K562 (cell line): ENCODE measurements at regions not wholly inside any gene's neighbourhood (a gene's known extent, or its start where the extent isn't known, plus 50 kb on each side); places are given as distances from the start of the nearest gene placed in this dataset.

Source experiments
- ATAC-seq: fragments of 200-7000 bp; cut with Tn5 transposase; 3 replicates; pipeline ENCODE4 v1.9.1; 2020; ENCODE audit warnings: moderate library complexity
- BruUV-seq: library from RNA; stranded (reverse); fragments of 400-500 nt; replicated peaks from 2 replicates; lab custom pipeline; 2021; lab: Mats Ljungman, UMichigan
- CTCF ChIA-PET: fragments of 300-600 bp; formaldehyde crosslinking; extraction: SDS; loops from one replicate; lab custom pipeline; 2021; ENCODE audit warnings: low intra/inter-chr PET ratio; lab: Yijun Ruan, JAX
- POLR2A ChIA-PET: fragments of 300-600, 350-650 bp; sonication (Branson Sonifier 250); formaldehyde crosslinking; extraction: SDS; loops from one replicate; lab custom pipeline; 2021; ENCODE audit warnings: antibody characterized with exemption, inconsistent platforms; lab: Yijun Ruan, JAX
- DNase-seq, 4 experiments: peaks; one replicate each; pipeline versions ENCODE4 v3.0.0 to v3.0.0-alpha.2; 2011 to 2018; ENCODE audit warnings: low spot score in 3 of 4, mixed read lengths in 3 of 4; ENCODE audit errors: extremely low read depth in 1 of 4
- FAIRE-seq: peaks from 2 replicates; lab custom pipeline; 2011; peaks lifted over from hg19 to GRCh38; lab: Jason Lieb, UNC
- H2AFZ ChIP-seq: 2 replicates; pipeline ENCODE4 v1.6.0; 2011; ENCODE audit warnings: low read depth, low read length, control low read depth, inconsistent platforms
- H3K27ac ChIP-seq: fragments of 200-600 bp; 3 replicates; pipeline ENCODE4 v1.8.0; 2011; ENCODE audit warnings: low read depth, mild to moderate bottlenecking, control low read depth, inconsistent platforms, low read length, moderate library complexity, mixed read lengths; ENCODE audit errors: extremely low read depth
- H3K27me3 ChIP-seq, 2 experiments: fragments of 300-600 bp in 1 of 2; 2 replicates in 1 of 2; 3 replicates in 1 of 2; pipeline versions ENCODE4 v1.6.0 to v1.8.0; 2011; ENCODE audit warnings: inconsistent platforms in 2 of 2, low read length in 2 of 2, mild to moderate bottlenecking in 1 of 2, mixed read lengths in 1 of 2, moderate library complexity in 1 of 2; ENCODE audit not compliant: control insufficient read depth in 2 of 2, insufficient read depth in 2 of 2
- H3K36me3 ChIP-seq: fragments of 300-600 bp; 3 replicates; pipeline ENCODE4 v1.8.0; 2011; ENCODE audit warnings: mild to moderate bottlenecking, low read length, inconsistent platforms; ENCODE audit not compliant: control insufficient read depth, insufficient read depth
- H3K4me1 ChIP-seq, 2 experiments: fragments of 200-600 bp in 1 of 2; replicated peaks in 1 of 2; 2 replicates in 1 of 2; 3 replicates in 1 of 2; pipeline versions ENCODE4 v1.5.1 to v1.8.0; 2011; ENCODE audit warnings: inconsistent platforms in 2 of 2, low read length in 2 of 2, mild to moderate bottlenecking in 1 of 2, mixed read lengths in 1 of 2, moderate library complexity in 1 of 2; ENCODE audit not compliant: control insufficient read depth in 2 of 2, insufficient read depth in 2 of 2
- H3K4me2 ChIP-seq: 2 replicates; pipeline ENCODE4 v1.6.1; 2011; ENCODE audit warnings: low read length, control low read depth, inconsistent platforms, mixed read lengths; ENCODE audit not compliant: insufficient read depth
- H3K4me3 ChIP-seq: fragments of 200-600 bp; sonication (generic), shearing (Covaris generic); 2 replicates; pipeline ENCODE4 v1.5.1; 2016; ENCODE audit warnings: control low read depth, inconsistent platforms
- H3K79me2 ChIP-seq: fragments of 200-600 bp; 3 replicates; pipeline ENCODE4 v1.8.0; 2011; ENCODE audit warnings: low read length, inconsistent platforms; ENCODE audit not compliant: control insufficient read depth, insufficient read depth
- H3K9ac ChIP-seq, 2 experiments: 2 replicates each; pipeline versions ENCODE4 v1.6.0 to v1.6.1; 2011; ENCODE audit warnings: low read depth in 2 of 2, low read length in 2 of 2, control low read depth in 1 of 2, inconsistent platforms in 1 of 2, mild to moderate bottlenecking in 1 of 2, mixed read lengths in 1 of 2; ENCODE audit not compliant: insufficient read depth in 1 of 2
- H3K9me1 ChIP-seq: one replicate; pipeline ENCODE4 v1.6.0; 2011; ENCODE audit warnings: inconsistent platforms, mild to moderate bottlenecking, low read length, moderate library complexity; ENCODE audit not compliant: control insufficient read depth, insufficient read depth
- H3K9me3 ChIP-seq: replicated peaks from 2 replicates; pipeline ENCODE4 v1.5.1; 2011; ENCODE audit warnings: low read depth, low read length, inconsistent platforms; ENCODE audit not compliant: control insufficient read depth, insufficient read depth
- H4K20me1 ChIP-seq: replicated peaks from 2 replicates; pipeline ENCODE4 v1.6.1; 2011; ENCODE audit warnings: low read length, inconsistent platforms, mixed read lengths; ENCODE audit not compliant: control insufficient read depth, insufficient read depth
- CEBPG ChIP-seq, 3 experiments: fragments of 200-800 bp in 1 of 3; sonication (Bioruptor generic) in 1 of 3; sonication (generic) in 1 of 3; formaldehyde crosslinking in 1 of 3; IDR thresholded peaks in 2 of 3; conservative IDR thresholded peaks in 1 of 3; 2 replicates each; pipeline versions ENCODE4 v1.6.1 to v1.8.0; 2016 to 2022; ENCODE audit warnings: missing compliant biosample characterization in 2 of 3, missing genetic modification characterization in 2 of 3, mild to moderate bottlenecking in 1 of 3, missing genetic modification reagents in 1 of 3
- IRF2 ChIP-seq: sonication (generic); formaldehyde crosslinking; IDR thresholded peaks from 2 replicates; pipeline ENCODE4 v1.8.1; 2022; ENCODE audit warnings: mild to moderate bottlenecking, missing genetic modification reagents
- RBM14 ChIP-seq: fragments of 200-400 bp; formaldehyde crosslinking; IDR thresholded peaks from 2 replicates; pipeline ENCODE4 v1.6.1; 2018; ENCODE audit warnings: low read depth, mild to moderate bottlenecking, low read length, moderate library complexity, borderline replicate concordance; ENCODE audit not compliant: insufficient read depth
- TRIM25 ChIP-seq: fragments of 450-650 bp; IDR thresholded peaks from 2 replicates; pipeline ENCODE4 v1.7.0; 2016; ENCODE audit warnings: borderline replicate concordance
- ZBTB33 ChIP-seq: sonication (generic); formaldehyde crosslinking; IDR thresholded peaks from 2 replicates; pipeline ENCODE4 v1.8.1; 2023; ENCODE audit warnings: mild to moderate bottlenecking, missing genetic modification reagents
- WGBS: fragments of 100-300 bp; shearing (Covaris generic); methylation state at CpG from one replicate; pipeline ENCODE4 v1.1.6; 2016; ENCODE audit warnings: low coverage, mixed read lengths; ENCODE audit not compliant: insufficient coverage; ENCODE audit errors: missing lambda C conversion rate; 5-methylcytosine and 5-hydroxymethylcytosine counted together
- in situ Hi-C: fragments of 300-500 bp; cut with MboI; formaldehyde crosslinking; loops from 4 replicates; pipeline ENCODE4 v1.15.0; 2018; ENCODE audit warnings: inconsistent platforms, mixed read lengths
- intact Hi-C: fragments of 100-400 bp; cut with micrococcal nuclease; formaldehyde crosslinking; loops from 2 replicates; pipeline ENCODE4 v1.14.2; 2022

DNA sequence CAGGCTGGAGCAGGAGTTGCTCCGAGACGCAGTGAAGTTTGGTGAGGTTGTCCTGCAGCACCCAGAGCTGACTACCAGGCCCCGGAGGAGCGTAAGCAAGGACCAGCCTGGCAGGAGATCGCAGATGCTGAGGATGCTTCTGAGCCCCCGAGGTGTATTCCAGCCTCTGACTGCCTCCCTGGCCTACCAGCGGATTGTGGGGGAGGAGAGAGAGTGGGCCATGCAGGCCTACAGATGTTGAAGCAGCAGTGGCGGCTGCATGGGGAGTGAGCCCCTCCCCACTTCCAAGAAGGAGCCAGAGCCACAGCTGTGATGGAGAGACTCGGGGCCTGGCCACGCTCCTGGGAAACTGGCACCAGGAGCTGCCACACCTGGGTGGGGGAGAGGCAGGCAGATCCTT is 302.5 kb upstream of the PROK2 start:
- WGBS = 73% methylated on average over 4 of the region's 10 CpGs
- BruUV-seq = no TSS peak
- FAIRE-seq = no peak

More for the DNA sequence above, 302.5 kb upstream of the PROK2 start:
- Histone ChIP-seq H3K4me2 (peak overlapping the region; percentile 68; the same call in 1 of the 2 replicates), H3K9ac (peak overlapping the region in 1 of 2 experiments; percentile 60; a peak in 3 of 4 replicates), H3K79me2 (no peaks in the 10 kb centered on the region), H3K27me3 (no peaks in the 10 kb centered on the region), H3K4me3 (no peak overlapping the region), H4K20me1 (no peaks in the 10 kb centered on the region), H3K4me1 (peaks cover 34 to 40% of the 10 kb centered on the region in 2 experiments), H3K9me3 (no peaks in the 10 kb centered on the region), H2AFZ (0 out of 2 replicates have a peak overlapping the region, but pooled peaks have one; percentile 63), H3K36me3 (no peaks in the 10 kb centered on the region), H3K9me1 (no peaks in the 10 kb centered on the region), H3K27ac (no peak overlapping the region; the same call in 2 of the 3 replicates)
- ChIA-PET CTCF (no interaction called here), POLR2A (interaction anchor here (0.7 to 1.1 kb wide), 2 partner anchors 13 to 57 kb away, joined by 3 read pairs; no protein-coding TSS in a partner anchor)
- TF ChIP-seq TRIM25 (no peak), ZBTB33 (peak; percentile 53; the same call in 1 of the 2 replicates), IRF2 (no peak), CEBPG (CRISPR knock-in tag; IDR thresholded peaks at IDR 0.05) (no peak), CEBPG (tag; conservative IDR thresholded peaks at IDR 0.05 in 1 of 2, IDR thresholded peaks at IDR 0.05 in 1 of 2) (no peak), RBM14 (no peak)
- DNase-seq (no peak), ATAC-seq (no peak)
- intact Hi-C loops (loop anchor here (2.0 to 10.0 kb wide), 5 partner anchors 57 to 180 kb away; no protein-coding TSS in a partner anchor), in situ Hi-C loops (loop anchor here (5.0 kb wide), 1 partner anchor 175 kb away; no protein-coding TSS in a partner anchor)
